A549 (cell line): ENCODE measurements at regions not wholly inside any gene's neighbourhood (a gene's known extent, or its start where the extent isn't known, plus 50 kb on each side); places are given as distances from the start of the nearest gene placed in this dataset.
"Not testable (repeated sequence)": the region's sequence is repeated elsewhere in the genome, so short reads cannot be mapped to it uniquely, and the experiment has no call there.

Source experiments
- CTCF ChIP-seq: fragments of >200 bp; sonication (Bioruptor Twin); formaldehyde crosslinking; IDR thresholded peaks from 3 replicates; pipeline ENCODE4 v1.5.1; 2016
- E2F6 ChIP-seq: IDR thresholded peaks from 2 replicates; pipeline ENCODE4 v1.6.1; 2012; ENCODE audit warnings: low read depth, borderline replicate concordance
- ELK1 ChIP-seq: fragments of 150-350 bp; IDR thresholded peaks from 2 replicates; pipeline ENCODE4 v1.6.1; 2014; ENCODE audit warnings: low read depth, mild to moderate bottlenecking, low read length
- EP300 ChIP-seq, 2 experiments: fragments of >200 bp; sonication (Bioruptor Twin); formaldehyde crosslinking; IDR thresholded peaks; 2 replicates in 1 of 2; 3 replicates in 1 of 2; pipeline ENCODE4 v1.6.1; 2016 to 2017
- KDM1A ChIP-seq: fragments of 200-600 bp; sonication (generic); IDR thresholded peaks from 2 replicates; pipeline ENCODE4 v1.6.1; 2016; ENCODE audit warnings: low read depth, mild to moderate bottlenecking
- MYC ChIP-seq: IDR thresholded peaks from 2 replicates; pipeline ENCODE4 v1.6.1; 2012; ENCODE audit warnings: mild to moderate bottlenecking, inconsistent platforms, low read length, improper control_type of control experiment, borderline replicate concordance
- REST ChIP-seq: fragments of 200-600 bp; sonication (generic); IDR thresholded peaks from 2 replicates; pipeline ENCODE4 v1.6.1; 2016; ENCODE audit warnings: antibody characterized with exemption, mild to moderate bottlenecking, moderate library complexity
- SMC3 ChIP-seq: fragments of >200 bp; sonication (Bioruptor Twin); formaldehyde crosslinking; IDR thresholded peaks from 3 replicates; pipeline ENCODE4 v1.6.1; 2018; ENCODE audit warnings: inconsistent platforms

- not testable (repeated sequence) for TF ChIP-seq CTCF; REST; ELK1; MYC; EP300 (IDR thresholded peaks at IDR 0.05); KDM1A; E2F6; SMC3
Observed at GRCh38 chr5:138678826-138679225, 74.4 kb upstream of the CTNNA1 start.
